ENCODE measurements at regions not wholly inside any gene's neighbourhood (a gene's known extent, or its start where the extent isn't known, plus 50 kb on each side); places are given as distances from the start of the nearest gene placed in this dataset.

- TF ChIP-seq CTCF (IDR thresholded peaks at IDR 0.05) = no peak
- H3K4me1 Mint-ChIP-seq (ENCODE audit: unreplicated experiment) = peaks cover 9% of the 10 kb centered on the region
- no peak overlapping the region for H3K27ac Mint-ChIP-seq (ENCODE audit: unreplicated experiment)
- no peaks in the 10 kb centered on the region for H3K9me3 Mint-ChIP-seq (ENCODE audit: unreplicated experiment)
- H3K27me3 Mint-ChIP-seq (ENCODE audit: unreplicated experiment) = peaks cover 7% of the 10 kb centered on the region
- no peak for DNase-seq (ENCODE audit: extremely low spot score, unreplicated experiment)
- no peak overlapping the region for H3K4me3 Mint-ChIP-seq (ENCODE audit: unreplicated experiment)
- no peaks in the 10 kb centered on the region for H3K36me3 Mint-ChIP-seq (ENCODE audit: unreplicated experiment)
Measured at GRCh38 chr6:126873791-126874190, 244.7 kb upstream of the RSPO3 start.

- no peaks in the 10 kb centered on the region for H3K36me3 Mint-ChIP-seq (ENCODE audit: unreplicated experiment)
- no peaks in the 10 kb centered on the region for H3K9me3 Mint-ChIP-seq (ENCODE audit: unreplicated experiment)
- H3K27ac Mint-ChIP-seq (ENCODE audit: unreplicated experiment) = no peak overlapping the region
- peaks cover 7% of the 10 kb centered on the region for H3K4me1 Mint-ChIP-seq (ENCODE audit: unreplicated experiment)
- peaks cover 10% of the 10 kb centered on the region for H3K27me3 Mint-ChIP-seq (ENCODE audit: unreplicated experiment)
- no peak for TF ChIP-seq CTCF (IDR thresholded peaks at IDR 0.05)
- no peak overlapping the region for H3K4me3 Mint-ChIP-seq (ENCODE audit: unreplicated experiment)
- no peak for DNase-seq (ENCODE audit: extremely low spot score, unreplicated experiment)
Measured at GRCh38 chr6:126876446-126876845, 242.0 kb upstream of the RSPO3 start.

GRCh38 chr6:126880964-126881363, 237.5 kb upstream of the RSPO3 start:
- peaks cover 12% of the 10 kb centered on the region for H3K27me3 Mint-ChIP-seq (ENCODE audit: unreplicated experiment)
- H3K27ac Mint-ChIP-seq (ENCODE audit: unreplicated experiment) = no peak overlapping the region
- DNase-seq (ENCODE audit: extremely low spot score, unreplicated experiment) = no peak
- TF ChIP-seq CTCF (IDR thresholded peaks at IDR 0.05) = no peak
- H3K4me1 Mint-ChIP-seq (ENCODE audit: unreplicated experiment) = no peaks in the 10 kb centered on the region
- no peak overlapping the region for H3K4me3 Mint-ChIP-seq (ENCODE audit: unreplicated experiment)
- H3K9me3 Mint-ChIP-seq (ENCODE audit: unreplicated experiment) = no peaks in the 10 kb centered on the region
- H3K36me3 Mint-ChIP-seq (ENCODE audit: unreplicated experiment) = no peaks in the 10 kb centered on the region

- no peak overlapping the region for H3K4me3 Mint-ChIP-seq (ENCODE audit: unreplicated experiment)
Measured at GRCh38 chr6:126886106-126886505, 232.4 kb upstream of the RSPO3 start.

More at GRCh38 chr6:126886106-126886505, 232.4 kb upstream of the RSPO3 start:
- Mint-ChIP-seq H3K27ac (ENCODE audit: unreplicated experiment) (no peak overlapping the region), H3K27me3 (ENCODE audit: unreplicated experiment) (peaks cover 2% of the 10 kb centered on the region), H3K9me3 (ENCODE audit: unreplicated experiment) (no peaks in the 10 kb centered on the region), H3K36me3 (ENCODE audit: unreplicated experiment) (no peaks in the 10 kb centered on the region), H3K4me1 (ENCODE audit: unreplicated experiment) (no peaks in the 10 kb centered on the region)
- no peak for DNase-seq (ENCODE audit: extremely low spot score, unreplicated experiment)
- no peak for TF ChIP-seq CTCF (IDR thresholded peaks at IDR 0.05)

Measured in osteocyte (in vitro differentiated cells).